ENCODE measurements at regions not wholly inside any gene's neighbourhood (a gene's known extent, or its start where the extent isn't known, plus 50 kb on each side); places are given as distances from the start of the nearest gene placed in this dataset.
"Not testable (repeated sequence)": the region's sequence is repeated elsewhere in the genome, so short reads cannot be mapped to it uniquely, and the experiment has no call there.

DNA sequence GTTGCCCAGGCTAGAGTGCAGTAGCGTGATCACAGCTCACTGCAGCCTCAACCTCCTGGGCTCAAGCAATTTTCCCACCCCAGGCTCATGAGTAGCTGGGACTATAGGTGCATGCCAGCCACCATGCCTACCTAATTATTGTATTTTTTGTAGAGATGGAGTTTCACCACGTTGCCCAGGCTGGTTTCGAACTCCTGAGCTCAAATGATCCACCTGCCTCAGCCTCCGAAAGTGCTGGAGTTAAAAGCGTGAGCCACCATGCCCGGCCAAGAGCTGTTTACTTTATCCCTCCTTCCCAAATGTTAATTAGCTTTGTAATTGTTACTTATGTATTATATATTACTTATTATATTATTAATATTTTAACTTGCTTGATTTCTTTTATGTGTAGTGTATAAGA is 70.1 kb upstream of the TPTE start:
- H3K9me3 ChIP-seq (replicated peaks); DNase-seq (ENCODE audit: low read depth in 1 of 2, low spot score in 2 of 2); H3K27ac ChIP-seq; H3K27me3 ChIP-seq (replicated peaks); H3K4me3 ChIP-seq; H3K4me1 ChIP-seq (replicated peaks); H3K36me3 ChIP-seq: not testable (repeated sequence)

DNA sequence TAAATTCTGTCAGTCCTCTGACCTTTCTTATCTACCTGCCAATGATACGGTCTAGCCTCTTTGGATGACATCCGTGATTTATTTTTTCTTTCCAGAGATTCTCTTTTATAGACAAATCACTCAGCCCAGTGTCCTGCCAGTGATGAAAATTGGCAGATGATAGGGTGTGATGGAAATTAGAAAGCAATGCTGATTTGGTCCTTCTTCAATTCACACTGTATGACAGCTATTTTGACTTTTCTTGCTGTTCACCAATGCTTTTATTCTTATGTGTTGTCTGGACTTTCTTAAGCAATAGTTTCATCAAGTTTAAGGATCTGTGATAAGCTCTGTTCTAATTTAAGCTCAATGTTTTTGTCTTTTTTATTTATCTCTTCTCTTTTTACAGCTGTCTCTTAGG is 63.6 kb upstream of the TPTE start:
- not testable (repeated sequence) for H3K36me3 ChIP-seq; H3K4me1 ChIP-seq (replicated peaks); H3K27ac ChIP-seq; H3K27me3 ChIP-seq (replicated peaks); H3K4me3 ChIP-seq; H3K9me3 ChIP-seq (replicated peaks); DNase-seq (ENCODE audit: low read depth in 1 of 2, low spot score in 2 of 2)

DNA sequence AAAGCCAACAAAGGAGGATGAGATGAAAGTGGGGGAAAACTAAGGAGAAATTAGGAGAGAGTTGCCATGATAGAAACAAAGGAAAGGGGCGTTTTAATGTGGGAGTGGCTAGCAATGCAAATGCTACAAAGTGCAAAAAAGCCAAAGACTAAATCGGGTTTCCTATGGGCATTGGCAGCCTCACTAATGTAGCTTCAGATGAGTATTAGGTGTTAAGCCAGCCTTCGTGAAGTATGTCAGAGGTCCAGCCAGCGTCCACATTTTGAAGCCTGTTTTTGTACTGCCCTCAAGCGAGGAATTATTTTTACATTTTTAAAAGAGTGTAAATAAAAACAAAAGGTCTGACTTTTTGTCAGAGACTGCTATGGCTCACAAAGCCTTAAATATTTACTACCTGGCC is 60.4 kb upstream of the TPTE start:
- H3K27ac ChIP-seq; H3K36me3 ChIP-seq; H3K9me3 ChIP-seq (replicated peaks); H3K4me1 ChIP-seq (replicated peaks); H3K27me3 ChIP-seq (replicated peaks); DNase-seq (ENCODE audit: low read depth in 1 of 2, low spot score in 2 of 2); H3K4me3 ChIP-seq: not testable (repeated sequence)

DNA sequence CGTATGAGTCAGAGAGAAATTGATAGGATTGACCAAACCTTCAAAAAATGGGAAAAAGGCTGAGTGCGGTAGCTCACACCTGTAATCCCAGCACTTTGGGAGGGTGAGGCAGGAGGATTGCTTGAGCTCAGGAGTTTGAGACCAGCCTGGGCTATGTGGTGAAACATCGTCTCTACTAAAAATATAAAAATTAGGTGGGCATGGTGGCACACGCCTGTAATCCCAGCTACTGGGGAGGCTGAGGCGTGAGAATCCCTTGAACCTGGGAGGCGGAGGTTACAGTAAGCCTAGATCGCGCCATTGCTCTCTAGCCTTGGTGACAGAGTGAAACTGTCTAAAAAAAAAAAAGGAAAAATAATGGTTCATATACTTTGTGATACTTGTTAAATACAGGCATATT is 59.9 kb upstream of the TPTE start:
- DNase-seq (ENCODE audit: low read depth in 1 of 2, low spot score in 2 of 2); H3K9me3 ChIP-seq (replicated peaks); H3K36me3 ChIP-seq; H3K4me1 ChIP-seq (replicated peaks); H3K27ac ChIP-seq; H3K4me3 ChIP-seq; H3K27me3 ChIP-seq (replicated peaks): not testable (repeated sequence)

DNA sequence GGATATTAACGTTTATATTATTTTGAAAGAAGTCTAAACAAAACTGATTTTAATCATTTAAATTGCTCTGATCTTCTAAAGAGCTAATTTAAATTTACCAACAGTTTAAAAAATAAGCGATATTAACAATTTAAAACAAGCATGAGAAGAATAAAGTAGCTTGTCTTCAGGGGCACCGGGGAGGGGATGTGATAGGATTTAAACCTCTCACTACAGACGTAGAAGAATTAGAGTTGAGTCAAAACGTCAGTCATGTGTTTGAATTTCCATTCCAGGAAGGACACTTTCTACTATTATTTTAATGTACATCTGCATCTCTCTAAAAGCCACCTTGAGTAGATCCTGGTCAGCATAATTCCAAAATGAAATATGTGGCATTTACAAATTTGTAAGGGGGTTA is 58.2 kb upstream of the TPTE start:
- no peaks in the 10 kb centered on the region; the same call in 1 of the 2 replicates for H3K9me3 ChIP-seq (replicated peaks)
- no peak overlapping the region for H3K4me3 ChIP-seq
- no peak overlapping the region for H3K27ac ChIP-seq
- no peak for DNase-seq (ENCODE audit: low read depth in 1 of 2, low spot score in 2 of 2)
- no peaks in the 10 kb centered on the region for H3K27me3 ChIP-seq (replicated peaks)
- no peaks in the 10 kb centered on the region for H3K4me1 ChIP-seq (replicated peaks)
- H3K36me3 ChIP-seq = no peaks in the 10 kb centered on the region

DNA sequence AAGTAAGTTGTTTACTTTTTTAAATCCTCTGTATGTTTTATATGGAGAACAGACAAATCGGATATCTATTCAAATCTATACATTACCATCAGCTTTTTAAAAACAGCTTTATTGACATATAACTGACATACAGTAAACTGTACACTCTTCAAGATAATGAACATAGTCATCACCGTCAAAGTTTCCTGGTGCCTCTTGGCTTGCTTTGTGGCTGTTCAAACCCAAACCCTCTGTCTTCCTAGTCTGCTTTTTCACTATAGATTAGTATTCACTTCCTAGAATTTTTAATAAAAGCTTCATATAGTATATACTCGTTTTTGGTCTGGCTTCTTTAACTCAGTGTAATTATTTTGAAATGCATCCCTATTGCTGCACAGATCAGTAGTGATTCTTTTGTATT is 56.4 kb upstream of the TPTE start:
- no peak for DNase-seq (ENCODE audit: low read depth in 1 of 2, low spot score in 2 of 2)
- H3K4me1 ChIP-seq (replicated peaks) = no peaks in the 10 kb centered on the region
- H3K27ac ChIP-seq = no peak overlapping the region
- H3K4me3 ChIP-seq = no peak overlapping the region
- H3K27me3 ChIP-seq (replicated peaks) = no peaks in the 10 kb centered on the region
- no peaks in the 10 kb centered on the region for H3K36me3 ChIP-seq
- H3K9me3 ChIP-seq (replicated peaks) = no peaks in the 10 kb centered on the region

DNA sequence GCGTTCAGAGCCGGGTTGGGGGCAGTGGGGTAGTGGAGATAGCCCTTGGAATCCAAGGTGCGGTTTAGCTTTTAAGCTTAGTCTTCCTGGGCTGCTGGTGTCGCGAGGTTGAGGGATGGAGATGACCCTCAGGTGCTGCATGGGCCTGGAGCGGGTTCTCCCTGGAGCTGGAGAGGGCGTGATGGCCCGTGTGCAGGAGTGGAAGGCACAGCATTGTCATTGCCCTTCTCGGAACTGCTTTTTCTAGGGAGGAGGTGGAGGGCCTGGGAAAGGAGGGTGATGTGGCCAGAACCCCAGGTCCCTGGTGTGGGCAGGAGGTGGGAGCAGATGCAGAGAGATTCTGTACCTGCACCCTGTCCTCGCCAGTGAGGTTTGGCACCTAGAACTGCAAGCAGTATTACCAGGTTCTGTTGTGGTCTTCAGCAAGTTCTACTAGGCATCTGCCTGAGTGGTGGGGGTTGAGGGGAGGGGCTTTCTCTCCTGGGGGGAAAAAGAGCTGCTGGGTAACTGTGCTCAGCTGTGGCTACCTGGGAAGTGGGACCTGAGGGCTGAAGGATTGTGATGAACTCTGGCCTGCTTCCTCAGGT is 55.8 kb upstream of the TPTE start:
- H3K36me3 ChIP-seq; DNase-seq (ENCODE audit: low read depth in 1 of 2, low spot score in 2 of 2); H3K27me3 ChIP-seq (replicated peaks); H3K27ac ChIP-seq; H3K4me1 ChIP-seq (replicated peaks); H3K9me3 ChIP-seq (replicated peaks); H3K4me3 ChIP-seq: not testable (repeated sequence)

DNA sequence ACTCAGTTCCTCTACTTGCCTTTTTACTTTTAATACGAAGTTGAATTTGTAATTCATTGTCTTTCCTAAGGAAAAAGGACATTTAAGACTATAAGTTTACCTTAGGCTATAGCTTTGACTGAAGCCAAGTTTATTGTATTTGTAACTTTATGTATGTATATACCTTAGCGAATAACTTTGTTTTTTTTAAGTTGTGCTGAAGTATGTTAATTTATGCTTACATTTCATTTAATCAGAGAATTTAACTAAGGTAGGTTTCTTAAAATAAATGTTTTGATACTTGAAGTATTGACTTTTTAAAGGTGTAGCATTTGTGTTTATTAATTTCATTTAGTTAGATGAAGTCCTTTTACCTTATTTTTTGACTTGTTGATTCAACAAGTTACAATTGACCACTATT is 55.2 kb upstream of the TPTE start:
- no peak for DNase-seq (ENCODE audit: low read depth in 1 of 2, low spot score in 2 of 2)
- Histone ChIP-seq H3K4me3 (no peak overlapping the region), H3K27ac (no peak overlapping the region), H3K9me3 (replicated peaks) (no peaks in the 10 kb centered on the region), H3K4me1 (replicated peaks) (no peaks in the 10 kb centered on the region), H3K27me3 (replicated peaks) (no peaks in the 10 kb centered on the region), H3K36me3 (no peaks in the 10 kb centered on the region)
